Breast epithelium (tissue), 3 donors: ENCODE measurements at regions not wholly inside any gene's neighbourhood (a gene's known extent, or its start where the extent isn't known, plus 50 kb on each side); places are given as distances from the start of the nearest gene placed in this dataset.

ENCODE experiments used
- CTCF ChIP-seq, 3 donors: fragments of 450-650 bp; IDR thresholded peaks; one replicate each; pipeline ENCODE4 v1.5.1; 2016 to 2017; ENCODE audit warnings: antibody characterized with exemption in 3 of 3, mild to moderate bottlenecking in 3 of 3, moderate library complexity in 3 of 3
- POLR2A ChIP-seq: fragments of 450-650 bp; IDR thresholded peaks from one replicate; pipeline ENCODE4 v1.6.1; 2016; ENCODE audit warnings: antibody characterized with exemption, mild to moderate bottlenecking, moderate library complexity
- POLR2AphosphoS5 ChIP-seq, 3 donors: sonication (generic); formaldehyde crosslinking; IDR thresholded peaks; one replicate each; pipeline ENCODE4 v1.6.1; 2017; ENCODE audit warnings: antibody characterized with exemption in 3 of 3

- no peak for TF ChIP-seq POLR2A
- TF ChIP-seq CTCF (IDR thresholded peaks at IDR 0.05) = no peak
- no peak for TF ChIP-seq POLR2AphosphoS5 (IDR thresholded peaks at IDR 0.05)
Observed at GRCh38 chr4:159481936-159482335, 379.1 kb downstream of the RAPGEF2 start.
